GM19395 (cell line): ENCODE measurements at regions not wholly inside any gene's neighbourhood (a gene's known extent, or its start where the extent isn't known, plus 50 kb on each side); places are given as distances from the start of the nearest gene placed in this dataset.

Experiments used
- ATAC-seq: cut with Tn5 transposase; IDR thresholded peaks from one replicate; pipeline ENCODE4 v1.9.1; 2021; ENCODE audit warnings: mild to moderate bottlenecking, moderate library complexity; ENCODE audit not compliant: unreplicated experiment

DNA sequence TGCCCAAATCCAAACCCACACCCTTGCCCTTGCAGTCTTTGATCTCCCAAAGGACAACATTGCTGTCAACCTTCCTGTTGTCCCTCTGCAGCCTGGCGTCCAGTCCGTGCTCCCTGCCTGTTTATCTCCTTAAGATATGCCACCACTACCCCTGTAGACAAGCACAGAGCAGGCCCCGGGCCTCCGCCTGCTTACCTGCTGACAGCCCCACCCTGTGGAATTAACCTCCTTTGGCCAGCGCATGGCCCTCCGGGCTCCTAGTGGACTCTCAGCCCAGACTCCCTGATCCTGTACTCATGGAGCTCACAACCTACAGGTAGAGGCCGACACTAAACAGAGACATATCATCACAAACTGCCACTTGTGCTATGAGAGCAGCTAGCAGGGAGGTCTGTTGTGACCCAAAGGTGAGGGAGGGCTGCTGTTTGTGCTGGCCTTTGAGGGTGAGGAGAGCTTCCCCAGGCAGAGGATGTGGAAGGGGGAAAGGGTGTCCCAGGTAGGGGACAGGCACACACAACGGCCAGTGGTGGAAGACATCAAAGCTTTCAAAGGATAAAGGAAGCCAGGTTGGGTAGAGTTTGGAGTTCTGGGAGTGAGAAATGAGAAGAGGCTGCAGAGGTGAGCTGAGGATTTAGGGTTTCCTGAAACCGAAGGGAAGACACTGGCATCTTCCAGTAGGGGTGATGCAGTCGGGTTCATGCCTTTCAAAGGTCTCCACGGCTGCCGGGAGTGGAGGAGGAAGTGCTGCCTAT lies 174.5 kb upstream of the ZMIZ1 start:
- no peak for ATAC-seq

DNA sequence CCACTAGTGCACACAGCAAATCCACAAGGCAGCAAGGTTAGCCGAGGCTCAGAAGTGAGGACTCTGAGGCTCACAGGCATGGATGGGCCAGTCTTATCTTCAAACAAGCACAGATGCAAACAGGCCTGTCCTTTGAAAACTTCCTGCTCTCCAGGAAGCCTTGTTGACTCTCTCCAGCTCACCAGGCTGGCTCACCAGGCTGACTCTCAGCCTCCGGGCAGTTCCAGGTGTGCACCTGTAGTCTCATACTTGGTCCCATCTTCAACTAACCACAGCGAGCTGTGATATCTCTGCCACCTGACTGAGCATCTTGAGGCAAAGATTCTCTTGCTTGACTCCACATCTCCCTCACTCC lies 173.9 kb upstream of the ZMIZ1 start:
- ATAC-seq = no peak

DNA sequence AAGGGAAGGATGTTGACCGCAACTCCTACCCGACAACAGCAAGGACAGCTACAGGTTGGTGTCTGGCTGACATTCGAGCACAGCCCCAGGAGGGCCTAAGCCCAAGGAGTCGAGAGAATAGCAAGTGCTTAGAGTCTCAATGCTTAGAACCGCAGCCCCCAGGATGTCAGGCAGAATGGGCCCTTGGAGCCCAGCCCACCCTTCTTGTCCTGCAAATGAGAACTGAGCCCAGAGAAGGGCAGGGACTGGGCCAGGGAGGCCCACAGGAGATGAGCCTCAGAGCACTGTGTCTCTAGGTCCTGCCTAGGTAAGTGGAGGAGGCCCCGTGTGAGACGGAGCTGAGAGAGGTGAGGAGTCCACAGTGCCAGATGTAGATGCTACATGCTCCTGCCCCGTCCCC lies 173.3 kb upstream of the ZMIZ1 start:
- ATAC-seq = no peak

DNA sequence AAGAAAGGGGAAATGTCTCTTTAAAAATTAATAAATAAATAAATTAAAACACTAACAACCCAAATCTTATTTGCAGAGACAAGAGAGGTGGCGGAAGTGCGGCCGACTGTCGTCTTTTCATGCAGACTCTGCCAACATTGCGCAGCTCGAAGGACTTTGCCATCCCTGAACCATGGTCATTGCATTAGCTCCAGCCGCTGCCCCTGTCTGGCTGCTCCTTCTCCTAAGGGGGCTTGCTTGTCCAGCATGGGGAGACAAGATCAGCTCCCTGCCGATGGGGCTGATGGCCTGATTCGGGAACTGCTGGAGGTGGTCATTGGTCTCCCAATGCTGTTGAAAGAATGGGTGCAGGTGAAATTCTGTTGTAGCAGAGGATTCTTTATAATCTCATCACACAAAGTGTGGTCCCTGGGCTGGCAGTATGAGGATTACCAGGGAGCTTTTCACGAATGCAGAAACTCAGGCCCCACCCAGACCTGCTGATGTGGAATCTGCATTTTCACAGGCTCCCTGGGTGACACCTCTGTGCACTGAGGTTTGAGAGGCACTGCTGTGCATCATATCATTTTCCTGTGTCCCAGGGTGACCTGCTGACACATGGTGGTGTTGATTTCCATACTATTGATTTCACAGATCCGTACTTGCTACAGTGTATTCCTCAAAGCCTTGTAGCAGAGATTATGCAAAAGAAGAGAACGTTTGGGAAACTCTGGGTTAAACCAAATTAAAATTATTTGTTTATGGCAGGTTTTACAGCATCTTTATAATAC lies 172.4 kb upstream of the ZMIZ1 start:
- no peak for ATAC-seq

DNA sequence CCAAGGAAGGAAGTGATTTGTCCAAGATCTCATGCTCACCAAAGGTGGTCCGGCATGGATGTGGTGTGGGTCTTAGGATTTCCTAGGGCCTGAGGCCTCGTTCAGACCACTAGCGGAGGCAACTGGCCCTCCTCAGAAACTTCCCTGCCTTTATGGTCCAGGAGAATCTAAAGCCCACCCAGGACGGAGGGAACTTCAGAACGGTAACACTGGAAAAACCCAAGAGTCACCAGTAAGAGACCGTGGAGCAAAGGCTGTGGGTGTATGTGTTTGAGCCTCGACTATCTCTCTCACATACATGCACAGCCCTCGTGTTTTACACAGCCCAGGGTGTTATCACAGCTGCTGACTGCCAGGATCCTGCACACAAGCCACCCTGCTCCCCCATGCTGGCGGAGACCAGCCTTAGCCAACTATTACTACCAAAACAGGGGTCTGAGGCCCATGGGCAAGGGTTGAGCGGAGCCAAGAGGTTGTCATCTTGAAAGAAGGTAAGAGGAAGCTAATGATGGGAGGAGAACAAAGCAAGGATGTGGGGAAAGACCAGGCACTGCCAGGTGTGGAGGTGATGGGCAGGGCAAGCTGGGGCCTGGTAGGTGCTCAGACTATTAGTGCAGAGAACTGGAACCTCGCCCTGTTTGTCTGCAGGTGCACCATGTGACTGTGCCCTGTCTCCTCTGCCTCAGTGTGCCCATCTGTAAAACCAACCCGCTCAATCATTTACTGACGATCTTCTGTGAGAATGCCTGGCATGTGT lies 170.2 kb upstream of the ZMIZ1 start:
- ATAC-seq = no peak

DNA sequence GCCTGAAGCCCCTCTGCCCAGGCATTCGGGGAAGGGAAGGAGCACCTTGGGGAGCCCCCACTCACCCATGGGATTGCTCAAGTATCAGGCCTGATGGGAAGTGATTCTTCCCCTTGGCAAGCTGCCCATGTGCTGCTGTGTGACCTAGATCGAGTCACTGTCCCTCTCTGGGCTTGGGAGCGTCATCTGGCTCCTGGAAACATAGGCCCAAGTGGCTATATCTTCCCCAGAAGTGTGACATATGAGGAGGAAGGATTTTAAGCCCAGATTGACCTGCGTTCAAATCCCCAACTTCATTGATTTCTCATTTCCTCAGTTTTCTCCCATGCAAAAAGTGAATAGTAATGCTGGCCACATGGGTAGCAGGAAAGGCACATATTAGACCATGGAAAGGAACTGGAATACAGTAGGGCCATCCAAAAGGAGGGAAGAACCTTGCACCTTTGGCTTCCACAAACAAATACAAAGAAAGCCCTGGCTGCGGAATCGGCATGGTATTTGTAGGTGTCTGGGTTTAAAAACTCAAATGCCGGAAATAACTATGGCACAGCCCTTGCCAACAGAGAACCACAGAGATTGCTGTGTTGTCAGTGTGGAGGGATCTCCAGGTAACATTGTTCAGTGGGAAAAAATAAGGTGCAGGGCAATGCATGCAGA lies 169.5 kb upstream of the ZMIZ1 start:
- ATAC-seq = no peak

DNA sequence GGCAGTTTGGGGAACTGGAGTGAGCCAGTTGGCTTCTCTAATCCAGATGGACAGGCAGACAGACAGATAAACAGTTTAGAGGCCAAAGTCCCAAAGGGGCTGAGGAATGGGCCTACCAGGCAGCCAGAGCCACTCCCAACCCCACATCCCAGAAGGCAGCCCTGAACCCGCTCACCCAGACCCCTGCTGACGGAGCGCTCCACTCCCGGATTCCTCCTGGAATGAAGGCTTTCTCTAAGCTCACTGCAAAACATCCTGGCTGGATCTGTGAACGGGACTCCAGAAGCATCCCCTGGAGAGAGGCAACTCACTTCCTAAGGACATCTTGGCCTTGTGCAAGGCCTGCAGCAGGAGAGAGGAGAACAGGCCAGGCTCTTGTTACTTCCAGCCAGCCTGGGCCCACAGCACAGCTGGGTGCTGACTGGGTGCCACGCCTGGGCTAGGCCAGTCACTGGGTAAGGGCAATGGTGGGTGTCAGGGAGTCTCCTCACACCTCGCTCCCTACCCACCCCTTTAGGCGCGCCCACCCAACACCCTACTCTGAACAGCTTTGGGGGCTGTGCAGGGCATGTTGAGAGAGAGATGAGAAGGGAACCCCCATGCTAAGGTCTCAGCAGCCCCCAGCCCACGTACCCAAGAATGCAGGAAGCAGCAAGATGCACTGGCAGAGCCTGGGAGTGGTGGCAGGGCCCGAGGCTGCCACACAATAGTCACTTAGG lies 168.6 kb upstream of the ZMIZ1 start:
- ATAC-seq = no peak

DNA sequence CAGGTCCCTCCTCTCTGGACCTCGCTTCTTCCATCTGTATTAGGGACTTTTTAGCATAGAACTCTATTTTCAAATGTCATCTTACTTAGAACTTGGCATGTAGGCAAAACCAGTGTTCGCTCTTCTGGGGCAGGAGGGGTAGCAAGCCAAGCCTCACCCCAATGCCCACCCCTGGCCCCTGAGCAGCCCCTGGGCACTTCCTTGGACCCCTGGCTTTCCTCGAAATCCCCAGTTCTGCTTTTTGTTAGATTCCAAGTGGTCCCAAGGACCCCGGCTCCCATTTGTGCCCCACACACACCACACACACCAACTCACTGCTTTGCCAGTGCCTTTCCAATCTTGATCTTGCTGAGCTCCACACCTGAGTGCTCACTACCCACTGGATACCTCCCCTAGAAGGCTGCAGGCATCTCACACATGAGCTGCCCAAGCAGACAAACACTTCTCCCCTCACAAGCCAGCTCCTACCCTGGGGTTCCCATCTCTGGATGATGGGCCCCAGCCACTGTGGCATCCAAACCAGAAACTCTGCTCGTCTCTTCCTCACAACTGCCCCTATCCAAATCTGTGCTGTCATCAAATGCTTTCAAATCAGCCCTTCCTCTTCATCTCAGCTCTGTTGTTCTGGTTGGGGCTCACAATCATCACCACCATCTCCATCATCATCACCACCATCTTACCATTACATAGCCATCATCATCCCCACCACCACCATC lies 167.9 kb upstream of the ZMIZ1 start:
- no peak for ATAC-seq

DNA sequence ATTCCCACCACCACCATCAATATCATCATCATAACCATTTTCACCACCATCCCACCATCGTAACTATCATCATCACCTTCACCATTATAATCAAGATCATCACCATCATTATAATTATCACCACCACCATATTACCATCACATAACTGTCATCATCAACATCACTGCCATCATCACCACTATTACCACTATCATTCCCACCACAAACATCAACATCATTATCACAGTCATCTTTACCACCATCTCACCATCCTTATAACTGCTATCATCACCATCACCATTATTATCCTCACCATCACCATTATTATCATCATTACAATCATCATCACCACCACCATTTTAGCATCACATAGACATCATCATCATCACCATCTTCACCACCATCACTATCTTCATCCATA lies 167.1 kb upstream of the ZMIZ1 start:
- ATAC-seq = no peak

DNA sequence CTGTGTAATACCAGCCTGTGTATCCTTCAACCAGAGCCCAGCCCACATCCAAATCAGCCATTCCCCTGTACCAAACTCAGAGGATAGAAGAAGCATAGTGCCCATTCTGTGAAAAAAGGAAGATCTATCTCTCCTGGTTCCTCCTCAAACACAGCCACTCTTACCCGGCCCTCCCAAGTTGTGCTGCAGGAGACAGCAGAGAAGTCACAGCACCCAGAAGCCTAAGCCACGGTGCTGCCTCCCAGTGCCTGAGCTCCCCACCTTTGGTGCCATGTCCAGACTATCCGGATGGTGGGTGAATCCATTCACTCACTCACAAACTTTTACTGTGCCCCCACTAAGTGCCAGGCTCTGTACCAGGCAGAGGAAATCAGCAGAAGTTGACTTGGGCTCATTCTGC lies 166.0 kb upstream of the ZMIZ1 start:
- ATAC-seq = no peak

DNA sequence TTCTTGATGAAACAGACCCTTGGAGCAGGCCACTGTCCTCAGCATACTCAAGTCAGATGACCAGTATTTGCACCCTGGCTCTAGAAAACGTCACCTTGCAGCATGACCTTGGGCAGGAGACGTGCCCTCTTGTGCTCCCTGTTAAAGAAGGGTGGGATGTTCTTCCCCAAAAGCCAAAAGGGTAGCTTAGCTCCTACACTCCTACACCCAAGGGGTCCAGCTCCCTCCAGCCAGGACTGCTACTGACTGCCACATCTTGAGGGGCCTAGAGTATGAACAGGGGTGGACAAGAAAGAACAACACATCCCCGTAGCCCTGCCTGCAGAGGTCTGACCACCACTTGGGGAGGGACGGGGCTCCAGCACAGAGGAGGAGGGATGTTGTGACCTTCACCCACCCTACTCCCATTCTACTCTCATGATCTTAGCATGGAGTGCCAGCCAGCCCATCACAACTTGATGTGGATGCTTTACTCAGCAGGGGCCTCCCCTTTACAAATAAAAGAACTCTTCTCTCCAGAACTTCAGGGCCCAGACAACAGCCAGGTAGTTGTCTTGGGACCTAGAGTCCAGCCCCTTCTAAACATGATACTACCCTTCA lies 165.3 kb upstream of the ZMIZ1 start:
- ATAC-seq = no peak

DNA sequence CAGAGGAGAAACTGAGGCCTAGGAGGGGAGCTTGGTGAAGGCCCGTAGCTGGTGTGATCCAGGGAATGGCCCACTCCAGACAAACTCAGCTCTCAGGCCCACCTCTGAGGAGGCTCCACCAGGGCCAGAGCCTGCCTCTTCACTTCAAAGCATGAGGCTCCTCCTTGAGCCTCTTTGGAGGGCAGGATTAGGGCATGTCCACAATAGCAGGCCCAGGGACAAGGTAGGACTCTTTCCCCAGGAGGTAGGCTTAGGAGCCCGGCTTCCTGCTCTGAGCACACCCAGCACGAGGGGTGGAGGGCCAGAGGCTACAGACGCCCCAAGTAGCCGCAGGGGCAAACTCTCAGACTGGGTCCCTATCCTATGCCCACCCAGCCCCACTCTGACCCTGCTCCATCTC lies 164.6 kb upstream of the ZMIZ1 start:
- no peak for ATAC-seq

DNA sequence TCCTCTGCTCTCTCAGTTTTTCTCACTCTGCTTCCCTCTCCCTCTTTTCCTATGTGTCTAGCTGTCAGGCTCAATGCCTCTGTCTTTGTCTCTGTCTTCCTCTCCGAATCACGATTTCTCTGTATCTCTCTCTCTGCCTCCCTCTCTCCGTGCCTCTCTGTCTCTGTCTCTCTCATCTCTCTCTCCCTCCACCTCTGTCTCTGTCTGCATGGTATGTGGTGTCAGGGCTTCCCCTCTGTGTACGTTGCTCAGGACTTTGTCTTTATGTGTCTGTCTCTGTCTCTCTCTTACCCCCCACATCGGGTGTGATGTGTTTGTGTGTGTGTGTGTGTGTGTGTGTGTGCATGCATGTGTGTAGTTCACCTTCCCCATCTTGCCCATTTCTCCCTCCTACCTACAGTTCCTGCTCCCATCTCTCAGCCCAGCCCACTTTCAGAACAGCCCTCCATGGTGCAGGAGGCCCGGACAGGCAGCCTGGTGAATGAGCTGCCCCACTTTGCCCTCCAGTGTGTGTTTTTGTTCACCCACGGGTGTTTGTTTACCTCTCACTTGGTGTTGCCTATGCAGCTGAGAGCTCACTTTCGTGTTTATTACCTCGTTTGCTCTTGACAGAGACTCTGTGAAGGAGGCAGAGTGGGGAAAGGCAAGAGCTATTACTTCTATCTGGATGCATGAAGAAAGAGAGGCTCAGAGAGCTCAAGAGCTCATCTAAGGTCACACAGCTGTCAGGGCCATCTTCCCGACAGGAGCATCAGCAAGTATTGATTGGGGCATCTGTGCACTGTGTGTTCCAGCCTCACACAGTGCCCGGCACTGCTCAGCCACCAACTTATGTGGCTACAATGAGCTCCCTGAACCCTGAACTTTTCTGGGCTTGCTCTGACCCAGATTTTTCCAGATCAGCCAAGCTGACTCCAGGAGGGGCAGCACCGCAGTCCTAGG lies 163.5 kb upstream of the ZMIZ1 start:
- ATAC-seq = no peak

DNA sequence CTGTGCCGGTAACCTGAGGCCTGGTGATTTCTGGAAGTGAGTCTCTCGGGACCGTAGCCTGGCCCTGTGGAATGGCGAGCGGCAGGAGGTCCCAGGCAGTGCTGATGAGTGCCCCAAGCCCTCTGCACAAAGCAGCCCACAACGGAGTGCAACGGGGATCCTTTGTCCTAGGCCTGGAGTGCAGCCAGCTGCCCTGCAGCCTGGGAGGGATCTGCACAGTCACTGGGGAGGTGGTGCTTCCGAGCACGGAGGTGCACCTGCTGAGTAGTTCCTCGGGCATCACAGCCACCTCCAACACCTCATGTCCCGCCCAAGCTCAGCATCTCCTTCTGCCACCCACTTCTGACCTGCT lies 162.8 kb upstream of the ZMIZ1 start:
- no peak for ATAC-seq

DNA sequence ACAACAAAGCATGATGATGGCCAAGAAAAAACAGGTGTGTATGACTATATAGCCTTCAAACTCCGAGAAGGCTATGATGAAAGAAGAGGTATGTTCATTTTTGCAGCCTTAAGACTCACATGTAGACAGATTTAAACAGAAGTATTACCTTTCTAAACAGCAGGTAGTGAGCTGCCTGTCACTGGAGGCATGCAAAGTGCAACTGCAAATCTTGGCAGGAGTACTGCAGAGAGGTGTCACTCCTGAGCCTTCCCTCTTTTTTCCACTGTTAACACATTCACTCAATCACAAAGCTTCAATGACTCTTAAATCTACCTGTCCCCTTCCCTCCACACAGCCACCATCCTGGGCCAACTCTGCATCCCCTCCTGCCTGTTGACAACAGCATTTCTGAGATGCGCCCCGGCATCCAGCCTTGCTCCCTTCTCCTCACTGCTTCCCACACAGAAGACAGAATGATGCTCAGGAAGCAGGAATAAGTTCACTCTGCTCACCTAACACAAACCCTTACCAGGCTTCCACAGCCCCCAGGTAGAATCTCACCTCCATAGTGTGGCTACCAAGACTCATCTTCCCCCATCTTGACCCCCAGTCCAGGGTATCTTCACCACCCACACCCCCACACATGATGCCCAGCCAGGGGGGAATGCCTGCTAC lies 161.9 kb upstream of the ZMIZ1 start:
- no peak for ATAC-seq

DNA sequence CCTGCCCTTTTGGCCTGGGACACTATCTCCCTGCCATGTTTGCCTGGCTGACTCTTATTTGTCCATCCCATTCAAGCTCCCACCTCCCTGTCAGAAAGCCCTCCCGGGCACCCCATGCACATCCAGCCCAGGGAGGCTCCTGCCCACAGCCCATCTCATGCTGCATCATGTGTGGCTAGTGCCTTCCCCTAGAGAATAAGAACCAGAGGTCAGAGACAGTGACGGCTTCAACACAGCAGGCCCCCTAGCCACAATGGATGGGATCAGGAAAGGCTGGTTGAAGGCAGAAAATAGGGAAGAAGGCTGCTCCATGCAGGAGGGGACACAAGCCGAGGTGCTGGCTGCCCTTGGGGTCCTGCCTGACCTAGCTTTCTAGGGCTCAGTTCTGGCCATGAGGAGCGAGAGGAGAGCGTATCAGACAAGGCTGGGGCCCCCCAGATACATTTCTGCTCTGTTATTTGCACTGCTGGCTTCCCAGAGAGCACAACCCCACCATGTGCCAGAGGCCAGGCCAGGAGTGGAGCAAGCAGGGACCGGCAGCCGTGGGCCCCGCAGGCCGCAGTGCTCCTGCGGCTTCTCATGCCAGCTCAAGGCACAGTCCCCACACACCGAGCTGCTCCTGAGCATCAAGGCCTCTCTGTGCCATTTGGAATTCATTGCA lies 161.1 kb upstream of the ZMIZ1 start:
- ATAC-seq = no peak

DNA sequence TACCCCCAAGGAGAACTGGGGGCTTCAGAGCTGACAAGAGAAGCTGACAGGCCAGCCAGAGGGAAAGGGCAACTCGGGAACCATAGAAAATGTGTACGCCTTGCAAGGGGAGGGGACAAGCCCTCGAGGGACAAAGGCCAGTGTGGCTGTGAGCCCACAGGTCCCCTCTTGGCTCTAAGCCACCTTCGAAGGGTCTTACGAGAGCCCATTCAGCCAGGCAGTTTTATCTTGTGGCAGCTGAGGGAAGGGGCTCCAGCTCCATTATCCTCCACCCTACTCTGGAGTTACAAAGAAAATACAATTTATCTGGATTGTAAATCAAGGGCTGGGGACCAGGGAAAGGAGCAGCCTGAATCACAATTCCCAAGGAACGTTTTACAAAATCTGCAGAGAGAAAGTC lies 159.5 kb upstream of the ZMIZ1 start:
- no peak for ATAC-seq

DNA sequence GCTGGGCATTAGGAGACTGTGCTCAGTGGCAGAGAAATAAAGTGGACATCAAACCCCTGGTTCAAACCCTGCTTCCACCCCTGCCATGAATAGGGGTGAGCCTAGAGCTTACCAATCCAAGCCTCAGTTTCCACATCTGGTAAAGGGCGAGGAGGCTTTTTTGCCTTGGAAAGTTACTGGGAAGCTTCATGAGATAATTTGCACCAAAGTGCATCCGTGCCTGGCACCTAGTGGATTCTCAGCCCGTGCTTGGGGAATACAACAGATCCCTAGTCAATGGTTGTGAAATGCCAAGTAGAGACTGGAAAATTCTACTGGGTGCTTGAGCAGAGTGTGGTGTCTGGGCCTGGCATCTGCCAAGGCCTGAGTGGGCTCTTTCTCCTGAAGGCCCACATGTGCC lies 158.7 kb upstream of the ZMIZ1 start:
- ATAC-seq = no peak
